ENCODE measurements at regions not wholly inside any gene's neighbourhood (a gene's known extent, or its start where the extent isn't known, plus 50 kb on each side); places are given as distances from the start of the nearest gene placed in this dataset.
"Not testable (repeated sequence)": the region's sequence is repeated elsewhere in the genome, so short reads cannot be mapped to it uniquely, and the experiment has no call there.

GRCh38 chr5:51621156-51621555, 237.9 kb downstream of the ISL1 start:
- H3K36me3 ChIP-seq (ENCODE audit: control insufficient read depth, insufficient read depth, low read length), result no peaks in the 10 kb centered on the region
- H3K27ac ChIP-seq (ENCODE audit: low read depth, low read length, severe bottlenecking), result no peak overlapping the region
- H3K4me1 ChIP-seq (ENCODE audit: control insufficient read depth, insufficient read depth, low read length, poor library complexity, severe bottlenecking), result peaks cover 4% of the 10 kb centered on the region
- H3K9me3 ChIP-seq (ENCODE audit: control insufficient read depth, low read length), result peaks cover 5% of the 10 kb centered on the region
- H3K4me3 ChIP-seq (ENCODE audit: extremely low read depth, insufficient read depth, low read length, poor library complexity, severe bottlenecking), result no peak overlapping the region
- 20% methylated on average over 1 of the region's 1 CpG; no CpG with 5 or more reads in 1 of the 2 experiments for WGBS, 2 experiments (ENCODE audit: insufficient coverage in 2 of 2)

DNA sequence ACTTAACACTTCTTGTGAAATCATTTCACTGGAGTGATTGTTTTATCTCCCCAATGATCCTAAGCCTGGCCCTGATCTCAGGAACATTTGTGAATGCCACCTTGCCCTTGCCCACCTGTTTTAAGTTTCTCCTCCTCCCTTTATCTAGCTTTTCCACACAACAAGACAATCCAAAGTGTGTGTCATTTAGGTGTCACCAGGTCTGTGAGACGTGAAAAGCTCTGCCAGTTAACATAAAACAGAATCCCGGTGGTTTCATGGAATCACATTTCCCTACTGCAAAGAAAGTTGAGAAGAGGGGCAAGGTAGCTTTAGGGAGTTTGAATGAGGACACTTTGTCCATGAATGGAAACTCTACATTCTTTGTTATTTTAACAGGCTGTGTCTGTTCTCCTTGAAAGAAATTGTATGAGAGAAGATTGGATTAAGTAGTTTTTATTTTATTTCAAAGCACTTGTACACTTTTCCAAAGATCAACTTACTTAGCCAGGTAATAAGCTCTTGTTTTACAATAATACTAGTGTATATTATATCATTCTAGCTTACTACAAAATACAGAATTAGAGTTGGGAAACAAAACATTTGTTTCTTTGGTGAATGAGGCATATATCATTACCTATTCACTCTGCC, 239.0 kb downstream of the ISL1 start:
- H3K36me3 ChIP-seq (ENCODE audit: control insufficient read depth, insufficient read depth, low read length), result no peaks in the 10 kb centered on the region
- no peak overlapping the region for H3K27ac ChIP-seq (ENCODE audit: low read depth, low read length, severe bottlenecking)
- no CpG with 5 or more reads among the region's 2 CpGs for WGBS, 2 experiments (ENCODE audit: insufficient coverage in 2 of 2)
- H3K4me3 ChIP-seq (ENCODE audit: extremely low read depth, insufficient read depth, low read length, poor library complexity, severe bottlenecking), result no peak overlapping the region
- peaks cover 5% of the 10 kb centered on the region for H3K9me3 ChIP-seq (ENCODE audit: control insufficient read depth, low read length)
- peaks cover 4% of the 10 kb centered on the region for H3K4me1 ChIP-seq (ENCODE audit: control insufficient read depth, insufficient read depth, low read length, poor library complexity, severe bottlenecking)

DNA sequence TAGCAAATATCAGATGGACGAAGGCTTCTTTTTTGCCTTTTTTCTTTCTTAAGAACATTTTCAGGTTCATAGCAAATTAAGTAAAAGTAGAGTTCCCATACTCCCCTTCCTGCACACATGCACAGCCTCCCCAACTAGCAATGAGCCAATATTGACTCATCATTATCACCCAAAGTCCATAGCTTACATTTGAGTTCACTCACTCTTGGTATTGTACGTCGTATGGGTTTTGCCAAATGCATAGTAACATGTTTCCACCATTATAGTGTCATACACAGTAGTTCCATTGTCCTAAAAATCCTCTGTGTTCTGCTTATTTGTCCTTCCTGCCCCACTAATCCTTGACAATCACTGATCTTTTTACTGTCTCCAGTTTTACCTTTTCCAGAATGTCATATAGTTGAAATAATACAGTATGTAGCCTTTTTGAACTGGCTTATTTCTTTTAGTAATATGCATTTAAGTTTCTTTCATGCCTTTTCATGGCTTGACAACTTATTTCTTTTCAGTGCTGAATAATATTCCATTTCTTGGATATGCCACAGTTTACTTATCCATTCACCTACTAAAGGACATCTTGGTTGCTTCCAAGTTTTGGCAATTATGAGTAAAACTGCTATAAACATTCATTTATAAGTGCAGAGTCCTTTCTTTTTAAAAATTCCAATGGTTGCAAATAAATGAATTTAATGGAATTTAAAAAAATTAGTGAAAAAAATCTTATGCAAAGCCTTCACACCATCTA, 242.1 kb downstream of the ISL1 start:
- no peak overlapping the region for H3K27ac ChIP-seq (ENCODE audit: low read depth, low read length, severe bottlenecking)
- WGBS, 2 experiments (ENCODE audit: insufficient coverage in 2 of 2), result 94 to 100% methylated on average over 2 of the region's 3 CpGs
- peaks cover 5% of the 10 kb centered on the region for H3K9me3 ChIP-seq (ENCODE audit: control insufficient read depth, low read length)

DNA sequence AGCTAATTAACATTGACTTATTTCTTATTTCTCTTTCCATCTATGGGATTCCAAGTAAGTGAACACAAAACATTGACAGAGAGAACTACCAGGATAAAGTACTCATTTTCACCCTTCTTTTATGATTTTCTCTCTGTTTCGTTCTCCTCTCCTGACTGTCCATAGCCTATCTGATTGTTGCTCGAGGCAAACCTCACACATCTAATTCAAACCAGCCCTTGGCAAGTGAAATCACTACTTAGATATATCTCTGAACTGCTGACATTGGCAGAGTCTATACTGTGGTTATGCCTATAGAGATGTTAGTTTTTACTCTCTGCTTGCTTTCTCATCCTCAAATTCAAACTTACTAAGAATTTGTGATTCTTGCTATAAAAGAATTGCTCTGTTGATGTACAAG, 248.8 kb downstream of the ISL1 start:
- H3K9me3 ChIP-seq (ENCODE audit: control insufficient read depth, low read length), result no peaks in the 10 kb centered on the region
- H3K4me3 ChIP-seq (ENCODE audit: extremely low read depth, insufficient read depth, low read length, poor library complexity, severe bottlenecking), result no peak overlapping the region
- 73 to 86% methylated on average over 2 of the region's 2 CpGs for WGBS, 2 experiments (ENCODE audit: insufficient coverage in 2 of 2)
- H3K4me1 ChIP-seq (ENCODE audit: control insufficient read depth, insufficient read depth, low read length, poor library complexity, severe bottlenecking), result no peaks in the 10 kb centered on the region
- H3K27ac ChIP-seq (ENCODE audit: low read depth, low read length, severe bottlenecking), result no peak overlapping the region
- no peaks in the 10 kb centered on the region for H3K36me3 ChIP-seq (ENCODE audit: control insufficient read depth, insufficient read depth, low read length)

More for the DNA sequence above, 242.1 kb downstream of the ISL1 start:
- peaks cover 4% of the 10 kb centered on the region for H3K4me1 ChIP-seq (ENCODE audit: control insufficient read depth, insufficient read depth, low read length, poor library complexity, severe bottlenecking)
- no peak overlapping the region for H3K4me3 ChIP-seq (ENCODE audit: extremely low read depth, insufficient read depth, low read length, poor library complexity, severe bottlenecking)
- no peaks in the 10 kb centered on the region for H3K36me3 ChIP-seq (ENCODE audit: control insufficient read depth, insufficient read depth, low read length)

DNA sequence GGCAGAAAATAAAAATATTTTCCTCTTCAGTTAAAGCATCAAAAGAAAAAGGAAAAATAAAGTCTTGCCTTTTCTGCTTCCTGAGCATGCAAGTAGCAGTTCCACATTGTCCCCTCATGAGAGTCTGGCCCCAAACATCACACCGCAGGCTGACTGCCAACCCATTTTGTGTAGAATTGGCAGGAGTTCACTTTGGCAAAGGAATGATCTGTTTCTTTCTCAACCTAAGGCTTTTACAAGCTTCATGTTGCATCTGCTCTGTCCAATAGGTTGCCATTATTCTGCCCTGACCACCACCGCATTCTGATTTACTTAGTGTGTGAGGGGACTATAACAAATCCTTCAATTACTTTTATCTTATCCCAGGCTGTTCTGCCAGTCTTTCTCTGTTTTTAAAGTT, 249.5 kb downstream of the ISL1 start:
- Histone ChIP-seq H3K27ac (ENCODE audit: low read depth, low read length, severe bottlenecking) (no peak overlapping the region), H3K4me1 (ENCODE audit: control insufficient read depth, insufficient read depth, low read length, poor library complexity, severe bottlenecking) (no peaks in the 10 kb centered on the region), H3K9me3 (ENCODE audit: control insufficient read depth, low read length) (no peaks in the 10 kb centered on the region), H3K36me3 (ENCODE audit: control insufficient read depth, insufficient read depth, low read length) (no peaks in the 10 kb centered on the region), H3K4me3 (ENCODE audit: extremely low read depth, insufficient read depth, low read length, poor library complexity, severe bottlenecking) (no peak overlapping the region)
- WGBS, 2 experiments (ENCODE audit: insufficient coverage in 2 of 2), result 100% methylated on average over 1 of the region's 2 CpGs

- not testable (repeated sequence) for H3K9me3 ChIP-seq (ENCODE audit: control insufficient read depth, low read length); H3K4me1 ChIP-seq (ENCODE audit: control insufficient read depth, insufficient read depth, low read length, poor library complexity, severe bottlenecking); H3K27ac ChIP-seq (ENCODE audit: low read depth, low read length, severe bottlenecking); H3K36me3 ChIP-seq (ENCODE audit: control insufficient read depth, insufficient read depth, low read length); H3K4me3 ChIP-seq (ENCODE audit: extremely low read depth, insufficient read depth, low read length, poor library complexity, severe bottlenecking)
- 85 to 100% methylated on average over 4 to 5 of the region's 6 CpGs for WGBS, 2 experiments (ENCODE audit: insufficient coverage in 2 of 2)
Measured at GRCh38 chr5:51636973-51637372, 253.7 kb downstream of the ISL1 start.

GRCh38 chr5:51644976-51645375, 261.7 kb downstream of the ISL1 start:
- H3K27ac ChIP-seq (ENCODE audit: low read depth, low read length, severe bottlenecking), result no peak overlapping the region
- H3K4me3 ChIP-seq (ENCODE audit: extremely low read depth, insufficient read depth, low read length, poor library complexity, severe bottlenecking), result no peak overlapping the region
- WGBS, 2 experiments (ENCODE audit: insufficient coverage in 2 of 2), result no CpG with 5 or more reads among the region's 2 CpGs
- H3K9me3 ChIP-seq (ENCODE audit: control insufficient read depth, low read length), result no peaks in the 10 kb centered on the region
- H3K36me3 ChIP-seq (ENCODE audit: control insufficient read depth, insufficient read depth, low read length), result no peaks in the 10 kb centered on the region
- H3K4me1 ChIP-seq (ENCODE audit: control insufficient read depth, insufficient read depth, low read length, poor library complexity, severe bottlenecking), result no peaks in the 10 kb centered on the region

GRCh38 chr5:51646482-51646881, 263.2 kb downstream of the ISL1 start:
- Histone ChIP-seq H3K9me3 (ENCODE audit: control insufficient read depth, low read length) (no peaks in the 10 kb centered on the region), H3K4me1 (ENCODE audit: control insufficient read depth, insufficient read depth, low read length, poor library complexity, severe bottlenecking) (peaks cover 6% of the 10 kb centered on the region), H3K36me3 (ENCODE audit: control insufficient read depth, insufficient read depth, low read length) (no peaks in the 10 kb centered on the region), H3K4me3 (ENCODE audit: extremely low read depth, insufficient read depth, low read length, poor library complexity, severe bottlenecking) (no peak overlapping the region), H3K27ac (ENCODE audit: low read depth, low read length, severe bottlenecking) (no peak overlapping the region)

DNA sequence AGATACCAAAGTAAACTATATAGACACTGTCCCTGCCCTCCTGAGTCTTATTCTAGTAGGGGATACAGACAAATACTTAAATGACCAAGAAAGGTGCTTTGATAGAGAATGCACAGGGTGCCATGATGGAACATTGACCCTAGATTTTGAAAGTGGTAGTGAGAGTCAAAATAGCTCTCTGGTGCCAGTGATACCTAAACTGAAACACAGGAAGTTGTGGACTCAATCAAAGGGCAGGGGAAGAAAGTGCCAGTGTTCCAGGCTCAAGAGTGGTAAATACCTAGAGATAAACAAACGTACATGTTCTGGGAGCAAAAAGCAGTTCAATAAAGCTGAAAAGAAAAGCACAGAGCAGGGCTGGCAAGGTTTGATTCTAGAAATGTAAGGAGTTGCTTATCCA, 267.6 kb downstream of the ISL1 start:
- Histone ChIP-seq H3K4me3 (ENCODE audit: extremely low read depth, insufficient read depth, low read length, poor library complexity, severe bottlenecking) (no peak overlapping the region), H3K9me3 (ENCODE audit: control insufficient read depth, low read length) (no peaks in the 10 kb centered on the region)
- WGBS, 2 experiments (ENCODE audit: insufficient coverage in 2 of 2), result 75 to 91% methylated on average over 1 of the region's 1 CpG

GRCh38 chr5:51651476-51651875, 268.2 kb downstream of the ISL1 start:
- peak overlapping the region; percentile 58 for H3K27ac ChIP-seq (ENCODE audit: low read depth, low read length, severe bottlenecking)
- H3K4me3 ChIP-seq (ENCODE audit: extremely low read depth, insufficient read depth, low read length, poor library complexity, severe bottlenecking), result no peak overlapping the region
- 75 to 100% methylated on average over 1 of the region's 2 CpGs for WGBS, 2 experiments (ENCODE audit: insufficient coverage in 2 of 2)
- H3K36me3 ChIP-seq (ENCODE audit: control insufficient read depth, insufficient read depth, low read length), result no peaks in the 10 kb centered on the region
- peaks cover 11% of the 10 kb centered on the region for H3K4me1 ChIP-seq (ENCODE audit: control insufficient read depth, insufficient read depth, low read length, poor library complexity, severe bottlenecking)
- no peaks in the 10 kb centered on the region for H3K9me3 ChIP-seq (ENCODE audit: control insufficient read depth, low read length)

More for the DNA sequence above, 267.6 kb downstream of the ISL1 start:
- peaks cover 11% of the 10 kb centered on the region for H3K4me1 ChIP-seq (ENCODE audit: control insufficient read depth, insufficient read depth, low read length, poor library complexity, severe bottlenecking)
- H3K36me3 ChIP-seq (ENCODE audit: control insufficient read depth, insufficient read depth, low read length), result no peaks in the 10 kb centered on the region
- H3K27ac ChIP-seq (ENCODE audit: low read depth, low read length, severe bottlenecking), result no peak overlapping the region

DNA sequence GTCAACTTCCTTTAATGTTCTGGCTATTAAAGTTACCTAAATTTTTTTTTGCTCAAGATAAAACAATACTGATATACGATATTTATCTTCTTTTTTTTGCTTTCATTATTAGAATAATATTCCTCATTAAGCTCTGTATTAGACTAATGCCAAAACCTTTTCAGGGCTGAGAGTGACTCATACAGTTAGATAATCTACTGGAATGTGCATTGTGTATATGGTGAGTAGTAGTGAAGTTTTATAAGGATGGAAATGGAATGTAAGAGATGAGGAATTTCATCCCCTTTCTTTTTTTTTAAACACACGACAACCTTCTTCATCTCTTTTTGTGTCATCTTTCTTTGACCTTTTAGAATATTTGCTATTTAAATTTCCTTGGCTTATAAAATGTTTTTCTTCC, 268.6 kb downstream of the ISL1 start:
- Histone ChIP-seq H3K27ac (ENCODE audit: low read depth, low read length, severe bottlenecking) (peak overlapping the region; percentile 58), H3K36me3 (ENCODE audit: control insufficient read depth, insufficient read depth, low read length) (no peaks in the 10 kb centered on the region), H3K4me3 (ENCODE audit: extremely low read depth, insufficient read depth, low read length, poor library complexity, severe bottlenecking) (no peak overlapping the region), H3K4me1 (ENCODE audit: control insufficient read depth, insufficient read depth, low read length, poor library complexity, severe bottlenecking) (peaks cover 11% of the 10 kb centered on the region), H3K9me3 (ENCODE audit: control insufficient read depth, low read length) (no peaks in the 10 kb centered on the region)
- WGBS, 2 experiments (ENCODE audit: insufficient coverage in 2 of 2), result no CpG with 5 or more reads among the region's 2 CpGs

Data from mesodermal cell (in vitro differentiated cells).